CD4-positive, alpha-beta T cell treated with Interleukin-6 for 4 hours (primary cell): ENCODE measurements at regions not wholly inside any gene's neighbourhood (a gene's known extent, or its start where the extent isn't known, plus 50 kb on each side); places are given as distances from the start of the nearest gene placed in this dataset.
"Not testable (repeated sequence)": the region's sequence is repeated elsewhere in the genome, so short reads cannot be mapped to it uniquely, and the experiment has no call there.

ENCODE experiments used
- DNase-seq: peaks from one replicate; pipeline ENCODE4 v3.0.0-alpha.2; 2020; ENCODE audit warnings: mixed read lengths

- DNase-seq, result no peak
These were observed 492.6 kb upstream of the TBL1XR1 start for GRCh38 chr3:177689869-177690268.

GRCh38 chr3:177690306-177690705 is 493.0 kb upstream of the TBL1XR1 start:
- DNase-seq, result no peak

DNA sequence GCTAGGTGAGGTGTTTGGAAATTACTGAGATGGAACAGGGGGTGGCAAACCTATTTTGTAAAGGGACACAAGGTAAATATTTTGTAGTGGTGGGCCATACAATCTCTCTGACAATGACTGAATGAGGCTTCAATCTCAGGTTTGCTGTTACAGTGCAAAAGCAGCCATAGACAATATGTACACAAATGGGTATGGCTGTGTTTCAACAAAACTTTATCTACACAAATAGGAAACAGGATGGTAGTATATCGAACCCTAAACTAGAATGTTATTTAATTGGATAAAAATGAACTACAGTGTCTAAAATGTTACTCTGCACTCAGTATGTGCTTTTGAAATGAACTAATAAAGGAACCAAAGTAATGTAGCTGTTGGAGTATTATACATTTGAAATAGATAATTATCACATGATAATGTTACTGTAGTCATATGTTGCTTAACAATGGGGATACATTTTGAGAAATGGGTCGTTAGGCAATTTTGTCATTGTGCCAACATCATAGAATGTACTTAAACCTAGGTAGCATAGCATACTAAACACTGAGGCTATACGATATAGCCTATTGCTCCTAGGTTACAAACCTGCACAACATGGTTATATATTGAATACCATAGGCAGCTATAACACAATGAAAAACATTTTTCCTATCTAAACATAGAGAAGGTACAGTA is 495.2 kb upstream of the TBL1XR1 start:
- no peak for DNase-seq

DNA sequence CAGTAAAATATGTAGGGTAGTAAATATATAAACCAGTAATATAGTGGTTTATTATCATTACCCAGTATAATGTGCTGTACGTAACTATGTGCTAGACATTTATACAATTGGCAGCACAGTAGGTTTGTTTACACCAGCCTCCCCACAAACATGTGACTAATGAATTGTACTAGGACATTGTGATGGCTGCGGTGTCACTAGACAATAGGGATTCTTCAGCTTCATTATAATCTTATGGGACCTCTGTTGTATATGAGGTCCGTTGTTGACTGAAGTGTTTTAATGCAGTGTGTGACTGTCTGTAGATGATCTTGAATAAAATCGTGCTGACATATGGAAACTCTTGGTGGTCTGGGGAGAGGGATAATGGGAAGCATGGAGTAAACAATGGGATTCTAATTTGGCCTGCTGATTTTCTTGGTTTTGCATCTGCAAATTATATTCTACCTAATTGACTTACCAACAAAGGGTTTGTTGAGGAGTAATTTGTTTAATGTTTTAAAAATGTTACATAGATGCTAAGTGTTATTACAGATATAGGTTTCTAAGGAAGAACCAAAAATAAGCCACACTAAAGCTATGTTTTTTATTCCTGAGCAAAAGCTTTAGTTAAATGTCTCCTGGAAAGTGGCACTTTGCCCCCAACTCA is 496.5 kb upstream of the TBL1XR1 start:
- DNase-seq, result no peak

- DNase-seq, result no peak
These were observed 497.0 kb upstream of the TBL1XR1 start for GRCh38 chr3:177694316-177694715.

- no peak for DNase-seq
These were observed 497.7 kb upstream of the TBL1XR1 start for GRCh38 chr3:177694951-177695350.

DNA sequence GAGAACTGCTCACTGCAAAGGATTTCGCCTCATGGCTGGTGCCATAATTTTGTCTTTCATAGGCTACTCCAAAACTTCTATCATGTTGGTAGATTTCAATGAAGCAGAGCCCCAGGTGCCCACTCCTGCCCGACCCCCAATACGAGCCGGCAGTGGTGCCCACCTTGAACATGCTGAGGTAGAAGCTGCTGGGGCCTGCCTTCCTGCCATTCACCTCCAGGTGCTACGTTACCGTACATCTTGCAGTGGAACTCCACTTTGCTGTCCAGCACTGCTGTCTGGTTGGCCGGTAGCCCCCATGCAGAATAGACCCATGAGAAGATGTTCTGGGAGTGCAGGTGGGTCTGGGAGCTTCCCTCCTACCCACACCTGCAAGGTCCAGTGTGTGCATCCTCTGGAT is 502.8 kb upstream of the TBL1XR1 start:
- no peak for DNase-seq

GRCh38 chr3:177703788-177704187 is 506.5 kb upstream of the TBL1XR1 start:
- DNase-seq, result no peak

GRCh38 chr3:177705976-177706823 is 508.9 kb upstream of the TBL1XR1 start:
- DNase-seq, result no peak

GRCh38 chr3:177709470-177709869 is 512.2 kb upstream of the TBL1XR1 start:
- not testable (repeated sequence) for DNase-seq

GRCh38 chr3:177710506-177710905 is 513.2 kb upstream of the TBL1XR1 start:
- DNase-seq, result no peak

- DNase-seq, result no peak
These were observed 514.4 kb upstream of the TBL1XR1 start for GRCh38 chr3:177711637-177712036.

- DNase-seq, result no peak
These were observed 516.9 kb upstream of the TBL1XR1 start for GRCh38 chr3:177713928-177714900.

DNA sequence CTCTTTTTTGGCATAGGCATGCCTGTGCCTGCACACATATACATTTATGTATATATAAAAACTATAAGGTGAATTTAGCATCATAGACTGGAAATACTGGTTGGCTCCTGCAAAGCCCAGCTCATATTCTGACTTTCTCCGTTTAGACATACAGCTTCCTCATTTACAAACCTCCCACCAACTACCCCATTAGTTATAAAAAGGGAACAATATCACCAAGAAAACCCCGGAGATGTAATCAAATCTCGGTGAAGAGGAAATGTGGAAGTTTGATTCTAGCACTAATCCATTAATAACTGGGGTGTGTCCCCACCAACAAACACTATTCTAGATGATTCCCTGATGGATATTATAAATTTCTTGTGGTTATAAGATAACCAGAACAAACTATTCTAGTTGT is 517.7 kb upstream of the TBL1XR1 start:
- DNase-seq, result no peak

DNA sequence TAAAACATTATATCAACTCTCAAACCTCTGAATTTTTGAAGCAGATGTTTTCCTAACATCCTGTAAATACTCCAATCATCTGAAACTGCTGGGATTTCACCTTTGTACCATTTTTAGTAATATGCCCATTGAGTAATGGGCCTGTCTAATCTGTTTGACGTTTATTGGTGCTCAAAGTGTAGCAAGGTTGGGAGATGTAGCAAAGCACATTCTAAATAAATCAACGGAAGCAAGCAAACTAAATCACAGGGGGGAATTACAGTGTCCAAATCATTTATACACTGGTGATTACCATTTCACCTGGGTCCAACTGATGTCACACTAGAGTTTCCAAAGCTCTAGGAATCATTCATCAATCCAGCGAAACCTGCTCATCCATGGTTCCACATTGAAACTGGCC is 518.7 kb upstream of the TBL1XR1 start:
- DNase-seq, result no peak

DNA sequence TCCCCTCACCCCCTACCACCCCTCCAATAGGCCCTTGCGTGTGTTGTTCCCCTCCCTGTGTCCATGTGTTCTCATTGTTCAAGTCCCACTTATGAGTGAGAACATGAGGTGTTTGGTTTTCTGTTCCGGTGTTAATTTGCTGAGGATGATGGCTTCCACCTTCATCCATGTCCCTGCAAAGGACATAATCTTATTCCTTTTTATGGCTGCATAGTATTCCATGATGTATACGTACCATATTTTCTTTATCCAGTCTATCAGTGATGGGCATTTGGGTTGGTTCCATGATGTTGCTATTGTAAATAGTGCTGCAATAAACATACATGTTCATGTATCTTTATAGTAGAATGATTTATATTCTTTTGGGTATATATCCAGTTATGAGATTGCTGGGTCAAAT is 523.6 kb upstream of the TBL1XR1 start:
- DNase-seq, result not testable (repeated sequence)

GRCh38 chr3:177721864-177722785 is 524.8 kb upstream of the TBL1XR1 start:
- no peak for DNase-seq

DNA sequence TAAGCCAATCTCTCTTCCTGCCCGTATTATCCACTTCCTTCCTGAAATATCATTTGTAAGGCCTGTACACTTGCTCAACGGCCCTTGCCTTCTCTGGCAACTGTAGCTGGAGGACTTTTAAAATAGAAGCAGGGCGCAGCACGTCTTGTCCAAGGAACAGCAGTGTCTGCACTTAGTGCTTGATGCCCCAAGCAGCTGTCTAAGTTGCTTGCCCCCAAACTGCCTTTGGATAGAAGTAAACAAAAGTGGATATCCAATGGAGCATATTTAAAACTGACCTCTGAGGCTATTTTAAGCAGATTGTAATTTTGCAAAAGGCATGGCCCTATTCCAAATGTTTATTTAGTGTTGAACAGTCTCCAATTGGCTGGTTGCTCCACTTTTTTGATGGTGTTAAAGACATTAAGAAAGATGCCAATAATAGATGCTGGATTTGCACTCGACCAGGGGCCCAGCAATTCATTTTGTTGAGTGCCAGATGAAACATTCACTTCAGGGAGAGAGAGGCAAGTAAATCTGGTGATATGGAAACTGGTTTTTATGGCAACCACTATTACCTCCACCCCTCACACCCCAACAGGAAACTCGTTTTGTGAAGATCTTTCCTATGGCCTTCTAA is 526.8 kb upstream of the TBL1XR1 start:
- DNase-seq, result no peak

- DNase-seq, result no peak
These were observed 527.9 kb upstream of the TBL1XR1 start for GRCh38 chr3:177725165-177725564.

- no peak for DNase-seq
These were observed 529.5 kb upstream of the TBL1XR1 start for GRCh38 chr3:177726807-177727206.
